ENCODE measurements at regions not wholly inside any gene's neighbourhood (a gene's known extent, or its start where the extent isn't known, plus 50 kb on each side); places are given as distances from the start of the nearest gene placed in this dataset.

DNA sequence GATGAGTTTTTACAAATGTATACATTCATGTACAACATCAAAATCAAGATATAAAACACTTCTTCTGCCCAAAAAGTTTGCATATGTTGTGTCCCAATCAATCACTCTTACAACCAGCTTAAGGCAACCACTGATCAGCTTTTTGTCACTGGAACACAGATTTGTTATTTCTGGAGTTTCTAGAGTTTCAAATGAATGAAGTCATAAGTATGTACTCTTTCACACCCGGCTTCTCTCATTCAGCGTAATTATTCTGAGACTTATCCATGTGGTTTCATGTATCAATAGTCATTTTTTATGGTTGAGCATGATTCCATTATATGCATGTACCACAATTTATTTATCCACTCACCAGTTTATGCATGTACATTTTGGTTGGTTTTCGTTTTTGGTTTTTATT, 53.0 kb upstream of the CORO2B start:
- DNase-seq (ENCODE audit: low read depth): no peak

DNA sequence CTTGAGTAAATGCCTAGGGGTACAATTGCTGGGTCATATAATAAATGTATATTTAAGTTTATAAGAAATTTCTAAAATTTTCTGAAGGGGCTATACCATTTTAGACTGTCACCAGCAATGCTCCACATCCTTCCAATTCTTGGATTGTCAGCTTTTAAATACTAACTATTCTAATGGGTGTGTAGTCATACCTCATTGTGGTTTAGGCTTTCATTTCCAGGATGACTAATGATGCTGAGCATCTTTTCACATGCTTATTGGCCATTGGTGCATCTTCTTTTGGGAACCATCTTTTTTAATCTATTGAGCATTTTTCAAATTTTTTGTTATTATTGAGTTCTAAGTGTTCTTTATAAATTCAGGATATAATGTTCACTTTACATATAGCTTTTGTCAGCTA, 52.5 kb upstream of the CORO2B start:
- DNase-seq (ENCODE audit: low read depth): peak; percentile 64

DNA sequence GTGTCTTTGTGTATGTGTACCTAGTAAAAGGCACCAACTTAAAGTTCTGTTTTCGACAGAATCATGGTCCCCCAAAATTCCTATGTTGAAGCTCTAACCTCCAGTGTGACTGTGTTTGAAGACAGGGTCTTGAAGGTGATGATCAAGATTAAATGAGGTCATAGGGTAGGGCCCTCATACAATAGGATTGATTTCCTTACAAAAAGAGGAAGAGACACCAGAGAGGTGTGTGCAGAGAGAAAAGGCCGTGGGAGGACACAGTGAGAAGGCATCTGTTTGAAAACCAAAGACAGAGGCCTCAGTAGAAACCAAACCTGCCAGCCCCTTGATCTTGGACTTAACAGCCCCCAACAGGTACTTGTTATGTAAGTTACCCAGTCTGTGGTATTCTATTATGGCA, 52.0 kb upstream of the CORO2B start:
- DNase-seq (ENCODE audit: low read depth): no peak

DNA sequence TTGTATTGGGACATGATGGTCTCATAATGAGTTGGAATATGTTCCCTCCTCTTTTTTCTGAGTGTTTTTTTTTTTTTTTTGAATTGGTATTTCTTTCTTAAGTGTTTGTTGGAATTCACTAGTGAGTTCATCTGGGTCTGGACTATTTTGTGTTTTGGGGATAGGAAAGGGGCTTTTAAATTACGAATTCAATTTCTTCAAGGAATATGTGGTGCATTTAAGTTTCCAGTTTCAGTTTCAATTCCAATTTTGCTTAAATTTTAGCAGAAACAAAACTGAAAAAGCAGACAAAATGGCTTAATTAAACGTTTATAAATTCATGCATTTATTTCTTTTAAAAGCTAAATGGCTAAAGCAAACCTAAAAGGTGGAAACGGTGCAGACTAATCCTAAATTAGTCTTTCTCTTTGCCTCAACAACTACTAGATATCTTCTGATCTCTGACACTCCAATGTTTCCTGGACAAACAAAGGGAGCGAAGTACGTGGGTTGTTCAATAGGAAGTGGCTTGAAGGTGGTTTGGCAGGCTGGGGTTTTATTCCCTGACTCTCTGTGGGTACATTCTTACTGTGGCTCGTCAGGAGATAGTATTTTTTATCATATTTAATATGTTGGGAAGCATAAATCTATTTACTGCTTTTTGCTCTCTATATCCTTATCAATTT, 50.0 kb upstream of the CORO2B start:
- DNase-seq (ENCODE audit: low read depth): peak; percentile 68
